ENCODE measurements at regions not wholly inside any gene's neighbourhood (a gene's known extent, or its start where the extent isn't known, plus 50 kb on each side); places are given as distances from the start of the nearest gene placed in this dataset.

- H3K9ac ChIP-seq (ENCODE audit: low read length) = no peak overlapping the region
- H3K27me3 ChIP-seq (ENCODE audit: control insufficient read depth, insufficient read depth, low read length) = no peaks in the 10 kb centered on the region
- no peak overlapping the region for H3K4me3 ChIP-seq (ENCODE audit: low read length)
- no peaks in the 10 kb centered on the region for H3K9me3 ChIP-seq (ENCODE audit: control insufficient read depth, low read length)
- H3K36me3 ChIP-seq (ENCODE audit: control insufficient read depth, insufficient read depth, low read length) = no peaks in the 10 kb centered on the region
- peaks cover 6% of the 10 kb centered on the region for H3K4me1 ChIP-seq (ENCODE audit: control insufficient read depth, insufficient read depth, low read length)
These were observed 93.9 kb downstream of the EOMES start for GRCh38 chr3:27628026-27628750.

- Histone ChIP-seq H3K9me3 (ENCODE audit: control insufficient read depth, low read length) (no peaks in the 10 kb centered on the region), H3K9ac (ENCODE audit: low read length) (no peak overlapping the region), H3K27me3 (ENCODE audit: control insufficient read depth, insufficient read depth, low read length) (no peaks in the 10 kb centered on the region), H3K36me3 (ENCODE audit: control insufficient read depth, insufficient read depth, low read length) (no peaks in the 10 kb centered on the region), H3K4me1 (ENCODE audit: control insufficient read depth, insufficient read depth, low read length) (peaks cover 6% of the 10 kb centered on the region), H3K4me3 (ENCODE audit: low read length) (no peak overlapping the region)
These were observed 95.5 kb downstream of the EOMES start for GRCh38 chr3:27626596-27627118.

GRCh38 chr3:27625864-27626263 is 96.3 kb downstream of the EOMES start:
- H3K4me3 ChIP-seq (ENCODE audit: low read length) = no peak overlapping the region
- peaks cover 6% of the 10 kb centered on the region for H3K4me1 ChIP-seq (ENCODE audit: control insufficient read depth, insufficient read depth, low read length)
- H3K9me3 ChIP-seq (ENCODE audit: control insufficient read depth, low read length) = no peaks in the 10 kb centered on the region
- H3K36me3 ChIP-seq (ENCODE audit: control insufficient read depth, insufficient read depth, low read length) = no peaks in the 10 kb centered on the region
- no peaks in the 10 kb centered on the region for H3K27me3 ChIP-seq (ENCODE audit: control insufficient read depth, insufficient read depth, low read length)
- no peak overlapping the region for H3K9ac ChIP-seq (ENCODE audit: low read length)

GRCh38 chr3:27623085-27623753 is 98.9 kb downstream of the EOMES start:
- Histone ChIP-seq H3K9me3 (ENCODE audit: control insufficient read depth, low read length) (no peaks in the 10 kb centered on the region), H3K9ac (ENCODE audit: low read length) (no peak overlapping the region), H3K4me3 (ENCODE audit: low read length) (no peak overlapping the region), H3K27me3 (ENCODE audit: control insufficient read depth, insufficient read depth, low read length) (no peaks in the 10 kb centered on the region), H3K36me3 (ENCODE audit: control insufficient read depth, insufficient read depth, low read length) (no peaks in the 10 kb centered on the region), H3K4me1 (ENCODE audit: control insufficient read depth, insufficient read depth, low read length) (peaks cover 6% of the 10 kb centered on the region)

- Histone ChIP-seq H3K27me3 (ENCODE audit: control insufficient read depth, insufficient read depth, low read length) (no peaks in the 10 kb centered on the region), H3K36me3 (ENCODE audit: control insufficient read depth, insufficient read depth, low read length) (no peaks in the 10 kb centered on the region), H3K9me3 (ENCODE audit: control insufficient read depth, low read length) (no peaks in the 10 kb centered on the region), H3K4me3 (ENCODE audit: low read length) (no peak overlapping the region), H3K4me1 (ENCODE audit: control insufficient read depth, insufficient read depth, low read length) (no peaks in the 10 kb centered on the region), H3K9ac (ENCODE audit: low read length) (no peak overlapping the region)
These were observed 104.6 kb downstream of the EOMES start for GRCh38 chr3:27617552-27617951.

- no peaks in the 10 kb centered on the region for H3K36me3 ChIP-seq (ENCODE audit: control insufficient read depth, insufficient read depth, low read length)
- no peaks in the 10 kb centered on the region for H3K27me3 ChIP-seq (ENCODE audit: control insufficient read depth, insufficient read depth, low read length)
- H3K9ac ChIP-seq (ENCODE audit: low read length) = no peak overlapping the region
- no peaks in the 10 kb centered on the region for H3K4me1 ChIP-seq (ENCODE audit: control insufficient read depth, insufficient read depth, low read length)
- no peaks in the 10 kb centered on the region for H3K9me3 ChIP-seq (ENCODE audit: control insufficient read depth, low read length)
- H3K4me3 ChIP-seq (ENCODE audit: low read length) = no peak overlapping the region
These were observed 106.1 kb downstream of the EOMES start for GRCh38 chr3:27616031-27616430.

GRCh38 chr3:27615555-27615954 is 106.6 kb downstream of the EOMES start:
- no peaks in the 10 kb centered on the region for H3K4me1 ChIP-seq (ENCODE audit: control insufficient read depth, insufficient read depth, low read length)
- no peak overlapping the region for H3K4me3 ChIP-seq (ENCODE audit: low read length)
- H3K9me3 ChIP-seq (ENCODE audit: control insufficient read depth, low read length) = no peaks in the 10 kb centered on the region
- no peaks in the 10 kb centered on the region for H3K27me3 ChIP-seq (ENCODE audit: control insufficient read depth, insufficient read depth, low read length)
- no peaks in the 10 kb centered on the region for H3K36me3 ChIP-seq (ENCODE audit: control insufficient read depth, insufficient read depth, low read length)
- H3K9ac ChIP-seq (ENCODE audit: low read length) = no peak overlapping the region

GRCh38 chr3:27614592-27614991 is 107.5 kb downstream of the EOMES start:
- no peaks in the 10 kb centered on the region for H3K27me3 ChIP-seq (ENCODE audit: control insufficient read depth, insufficient read depth, low read length)
- H3K36me3 ChIP-seq (ENCODE audit: control insufficient read depth, insufficient read depth, low read length) = no peaks in the 10 kb centered on the region
- H3K9ac ChIP-seq (ENCODE audit: low read length) = no peak overlapping the region
- no peak overlapping the region for H3K4me3 ChIP-seq (ENCODE audit: low read length)
- no peaks in the 10 kb centered on the region for H3K9me3 ChIP-seq (ENCODE audit: control insufficient read depth, low read length)
- H3K4me1 ChIP-seq (ENCODE audit: control insufficient read depth, insufficient read depth, low read length) = no peaks in the 10 kb centered on the region

- Histone ChIP-seq H3K4me1 (ENCODE audit: control insufficient read depth, insufficient read depth, low read length) (no peaks in the 10 kb centered on the region), H3K9ac (ENCODE audit: low read length) (no peak overlapping the region), H3K27me3 (ENCODE audit: control insufficient read depth, insufficient read depth, low read length) (no peaks in the 10 kb centered on the region), H3K36me3 (ENCODE audit: control insufficient read depth, insufficient read depth, low read length) (no peaks in the 10 kb centered on the region), H3K4me3 (ENCODE audit: low read length) (no peak overlapping the region), H3K9me3 (ENCODE audit: control insufficient read depth, low read length) (no peaks in the 10 kb centered on the region)
These were observed 108.2 kb downstream of the EOMES start for GRCh38 chr3:27613846-27614500.

GRCh38 chr3:27610800-27611525 is 111.2 kb downstream of the EOMES start:
- no peak overlapping the region for H3K4me3 ChIP-seq (ENCODE audit: low read length)

GRCh38 chr3:27607370-27607769 is 114.8 kb downstream of the EOMES start:
- Histone ChIP-seq H3K9me3 (ENCODE audit: control insufficient read depth, low read length) (no peaks in the 10 kb centered on the region), H3K36me3 (ENCODE audit: control insufficient read depth, insufficient read depth, low read length) (no peaks in the 10 kb centered on the region), H3K4me3 (ENCODE audit: low read length) (no peak overlapping the region)

More at GRCh38 chr3:27610800-27611525, 111.2 kb downstream of the EOMES start:
- Histone ChIP-seq H3K9me3 (ENCODE audit: control insufficient read depth, low read length) (no peaks in the 10 kb centered on the region), H3K9ac (ENCODE audit: low read length) (no peak overlapping the region), H3K27me3 (ENCODE audit: control insufficient read depth, insufficient read depth, low read length) (no peaks in the 10 kb centered on the region), H3K4me1 (ENCODE audit: control insufficient read depth, insufficient read depth, low read length) (peaks cover 14% of the 10 kb centered on the region), H3K36me3 (ENCODE audit: control insufficient read depth, insufficient read depth, low read length) (no peaks in the 10 kb centered on the region)

More at GRCh38 chr3:27607370-27607769, 114.8 kb downstream of the EOMES start:
- H3K27me3 ChIP-seq (ENCODE audit: control insufficient read depth, insufficient read depth, low read length) = no peaks in the 10 kb centered on the region
- H3K9ac ChIP-seq (ENCODE audit: low read length) = no peak overlapping the region
- peaks cover 14% of the 10 kb centered on the region for H3K4me1 ChIP-seq (ENCODE audit: control insufficient read depth, insufficient read depth, low read length)

All from mucosa of stomach (tissue), 1 donor.